WTC11 (cell line): ENCODE measurements at regions not wholly inside any gene's neighbourhood (a gene's known extent, or its start where the extent isn't known, plus 50 kb on each side); places are given as distances from the start of the nearest gene placed in this dataset.
"Not testable (repeated sequence)": the region's sequence is repeated elsewhere in the genome, so short reads cannot be mapped to it uniquely, and the experiment has no call there.

ENCODE experiments used
- ATAC-seq: fragments of 200-7000 bp; cut with Tn5 transposase; 2 replicates; pipeline ENCODE4 v1.10.0; 2021; ENCODE audit warnings: mild to moderate bottlenecking, moderate library complexity
- CTCF ChIA-PET: fragments of 300-600 bp; sonication (Branson Sonifier 250); formaldehyde crosslinking; loops from one replicate; lab custom pipeline; 2021; ENCODE audit warnings: antibody characterized with exemption; lab: Charles Lee
- POLR2A ChIA-PET: fragments of 350-600 bp; sonication (Branson Sonifier 250); formaldehyde crosslinking; loops from one replicate; lab custom pipeline; 2021; ENCODE audit warnings: antibody characterized with exemption; lab: Charles Lee
- DNase-seq: peaks from one replicate; pipeline ENCODE4 v3.0.0; 2021; ENCODE audit warnings: low spot score
- H3K27ac Mint-ChIP-seq: 2 replicates; pipeline ENCODE4 v1.8.0; 2021; ENCODE audit warnings: mixed read lengths
- H3K27me3 Mint-ChIP-seq: 2 replicates; pipeline ENCODE4 v1.8.0; 2021; ENCODE audit warnings: low read depth, mild to moderate bottlenecking, moderate library complexity, mixed read lengths
- H3K36me3 Mint-ChIP-seq: 2 replicates; pipeline ENCODE4 v1.8.0; 2021; ENCODE audit warnings: mixed read lengths
- H3K4me1 Mint-ChIP-seq: 2 replicates; pipeline ENCODE4 v1.8.0; 2022; ENCODE audit warnings: mixed read lengths
- H3K4me3 Mint-ChIP-seq: 2 replicates; pipeline ENCODE4 v1.8.0; 2021; ENCODE audit warnings: mild to moderate bottlenecking, moderate library complexity, mixed read lengths
- H3K9me3 Mint-ChIP-seq: 2 replicates; pipeline ENCODE4 v1.8.0; 2021; ENCODE audit warnings: mixed read lengths
- CBFB ChIP-seq: sonication (generic); formaldehyde crosslinking; IDR thresholded peaks from 2 replicates; pipeline ENCODE4 v1.8.1; 2022; ENCODE audit warnings: mild to moderate bottlenecking, low read depth, missing genetic modification reagents
- FOXP1 ChIP-seq: sonication (generic); formaldehyde crosslinking; IDR thresholded peaks from 2 replicates; pipeline ENCODE4 v1.8.0; 2022; ENCODE audit warnings: missing genetic modification reagents, mild to moderate bottlenecking, moderate library complexity, borderline replicate concordance
- NFE2L1 ChIP-seq: sonication (generic); formaldehyde crosslinking; IDR thresholded peaks from 2 replicates; pipeline ENCODE4 v1.8.1; 2023; ENCODE audit warnings: missing genetic modification reagents
- NR2C2 ChIP-seq: sonication (generic); formaldehyde crosslinking; IDR thresholded peaks from 2 replicates; pipeline ENCODE4 v1.8.0; 2022; ENCODE audit warnings: mild to moderate bottlenecking, missing genetic modification reagents
- SMAD4 ChIP-seq: sonication (generic); formaldehyde crosslinking; IDR thresholded peaks from 2 replicates; pipeline ENCODE4 v1.8.0; 2022; ENCODE audit warnings: mild to moderate bottlenecking, missing genetic modification reagents
- TCF7 ChIP-seq: sonication (generic); formaldehyde crosslinking; IDR thresholded peaks from 2 replicates; pipeline ENCODE4 v1.8.0; 2022; ENCODE audit warnings: mild to moderate bottlenecking, low read depth, missing genetic modification reagents, moderate library complexity
- ZNF138 ChIP-seq: sonication (generic); formaldehyde crosslinking; conservative IDR thresholded peaks from 2 replicates; pipeline ENCODE4 v1.8.1; 2022; ENCODE audit warnings: mild to moderate bottlenecking, moderate library complexity, missing genetic modification reagents
- ZNF232 ChIP-seq: sonication (generic); formaldehyde crosslinking; IDR thresholded peaks from 2 replicates; pipeline ENCODE4 v1.8.0; 2022; ENCODE audit warnings: mild to moderate bottlenecking, missing genetic modification reagents
- TF ChIP-seq, protein P1 (sequence below): sonication (generic); formaldehyde crosslinking; IDR thresholded peaks from 2 replicates; pipeline ENCODE4 v1.8.1; 2022; ENCODE audit warnings: missing genetic modification reagents, borderline replicate concordance
- TF ChIP-seq, protein P2 (sequence below): fragments of 250-450 bp; sonication (Bioruptor Pico); IDR thresholded peaks from 2 replicates; pipeline ENCODE4 v1.9.0; 2021; ENCODE audit warnings: mild to moderate bottlenecking

DNA sequence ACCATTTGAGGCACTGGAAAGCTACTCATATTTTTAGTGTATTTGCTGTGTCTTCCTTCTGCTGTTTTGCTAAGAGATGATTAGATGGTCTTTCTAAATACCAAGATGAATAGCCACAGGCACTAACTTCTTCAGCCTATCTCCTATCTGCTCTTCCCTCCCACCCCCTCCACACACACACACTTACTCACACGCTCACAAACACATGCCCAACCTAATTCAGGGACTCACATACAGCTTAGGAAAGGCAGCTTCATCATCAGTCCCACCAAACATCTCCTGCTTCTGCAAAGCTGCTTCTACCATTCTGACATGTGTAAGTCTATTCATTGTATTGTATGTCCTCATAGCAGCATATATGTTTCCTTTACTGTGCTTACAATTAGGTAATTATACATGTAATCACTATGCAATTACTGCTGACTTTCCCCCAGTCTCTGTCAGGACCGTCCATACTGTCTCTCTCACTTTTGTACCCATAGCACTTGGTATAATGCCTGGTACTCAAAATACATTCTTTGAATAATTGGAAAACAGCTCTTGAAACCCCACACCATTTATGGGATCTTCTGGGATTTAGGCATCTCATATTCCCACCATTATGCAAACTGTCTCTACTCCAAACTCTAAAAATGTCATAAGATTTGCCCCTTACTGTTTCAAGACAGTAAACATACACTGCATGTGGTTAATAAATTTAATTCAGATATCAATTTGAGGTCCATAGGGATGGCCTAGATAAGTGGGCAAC, 83.3 kb upstream of the HIF1A start (continued):
- TF ChIP-seq, protein P1, sequence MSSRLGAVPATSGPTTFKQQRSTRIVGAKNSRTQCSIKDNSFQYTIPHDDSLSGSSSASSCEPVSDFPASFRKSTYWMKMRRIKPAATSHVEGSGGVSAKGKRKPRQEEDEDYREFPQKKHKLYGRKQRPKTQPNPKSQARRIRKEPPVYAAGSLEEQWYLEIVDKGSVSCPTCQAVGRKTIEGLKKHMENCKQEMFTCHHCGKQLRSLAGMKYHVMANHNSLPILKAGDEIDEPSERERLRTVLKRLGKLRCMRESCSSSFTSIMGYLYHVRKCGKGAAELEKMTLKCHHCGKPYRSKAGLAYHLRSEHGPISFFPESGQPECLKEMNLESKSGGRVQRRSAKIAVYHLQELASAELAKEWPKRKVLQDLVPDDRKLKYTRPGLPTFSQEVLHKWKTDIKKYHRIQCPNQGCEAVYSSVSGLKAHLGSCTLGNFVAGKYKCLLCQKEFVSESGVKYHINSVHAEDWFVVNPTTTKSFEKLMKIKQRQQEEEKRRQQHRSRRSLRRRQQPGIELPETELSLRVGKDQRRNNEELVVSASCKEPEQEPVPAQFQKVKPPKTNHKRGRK (CRISPR knock-in tag): no peak
- TF ChIP-seq ZNF232: no peak
- TF ChIP-seq TCF7 (CRISPR knock-in tag): no peak
- no peak for TF ChIP-seq FOXP1 (CRISPR knock-in tag)
- TF ChIP-seq, protein P2, sequence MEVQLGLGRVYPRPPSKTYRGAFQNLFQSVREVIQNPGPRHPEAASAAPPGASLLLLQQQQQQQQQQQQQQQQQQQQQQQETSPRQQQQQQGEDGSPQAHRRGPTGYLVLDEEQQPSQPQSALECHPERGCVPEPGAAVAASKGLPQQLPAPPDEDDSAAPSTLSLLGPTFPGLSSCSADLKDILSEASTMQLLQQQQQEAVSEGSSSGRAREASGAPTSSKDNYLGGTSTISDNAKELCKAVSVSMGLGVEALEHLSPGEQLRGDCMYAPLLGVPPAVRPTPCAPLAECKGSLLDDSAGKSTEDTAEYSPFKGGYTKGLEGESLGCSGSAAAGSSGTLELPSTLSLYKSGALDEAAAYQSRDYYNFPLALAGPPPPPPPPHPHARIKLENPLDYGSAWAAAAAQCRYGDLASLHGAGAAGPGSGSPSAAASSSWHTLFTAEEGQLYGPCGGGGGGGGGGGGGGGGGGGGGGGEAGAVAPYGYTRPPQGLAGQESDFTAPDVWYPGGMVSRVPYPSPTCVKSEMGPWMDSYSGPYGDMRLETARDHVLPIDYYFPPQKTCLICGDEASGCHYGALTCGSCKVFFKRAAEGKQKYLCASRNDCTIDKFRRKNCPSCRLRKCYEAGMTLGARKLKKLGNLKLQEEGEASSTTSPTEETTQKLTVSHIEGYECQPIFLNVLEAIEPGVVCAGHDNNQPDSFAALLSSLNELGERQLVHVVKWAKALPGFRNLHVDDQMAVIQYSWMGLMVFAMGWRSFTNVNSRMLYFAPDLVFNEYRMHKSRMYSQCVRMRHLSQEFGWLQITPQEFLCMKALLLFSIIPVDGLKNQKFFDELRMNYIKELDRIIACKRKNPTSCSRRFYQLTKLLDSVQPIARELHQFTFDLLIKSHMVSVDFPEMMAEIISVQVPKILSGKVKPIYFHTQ (CRISPR knock-in tag): no peak
- TF ChIP-seq, all 79 proteins: peak for 0

DNA sequence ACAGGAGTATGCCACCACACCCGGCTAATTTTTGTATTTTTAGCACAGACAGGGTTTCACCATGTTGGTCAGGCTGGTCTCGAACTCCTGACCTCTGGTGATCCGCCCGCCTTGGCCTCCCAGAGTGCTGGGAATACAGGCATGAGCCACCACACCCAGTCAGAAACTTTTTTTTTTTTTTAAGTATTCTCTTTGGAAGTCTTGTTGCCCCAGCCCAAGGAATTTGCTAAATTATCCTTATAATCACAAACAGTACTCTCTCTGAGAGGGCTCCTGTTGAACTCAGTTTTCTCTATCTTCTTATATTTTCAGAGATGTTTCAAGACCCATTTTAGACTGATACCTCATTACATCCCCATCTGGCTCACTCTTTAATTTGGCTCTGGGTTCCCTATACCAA, 82.3 kb upstream of the HIF1A start:
- peaks cover 56% of the 10 kb centered on the region for H3K4me1 Mint-ChIP-seq
- H3K36me3 Mint-ChIP-seq, H3K27me3 Mint-ChIP-seq, CTCF ChIA-PET, ATAC-seq, H3K9me3 Mint-ChIP-seq, H3K4me3 Mint-ChIP-seq, DNase-seq, H3K27ac Mint-ChIP-seq: not testable (repeated sequence)
- POLR2A ChIA-PET: interaction anchor here (0.5 kb wide), 1 partner anchor 17 kb away, joined by 3 read pairs; no protein-coding TSS in a partner anchor

DNA sequence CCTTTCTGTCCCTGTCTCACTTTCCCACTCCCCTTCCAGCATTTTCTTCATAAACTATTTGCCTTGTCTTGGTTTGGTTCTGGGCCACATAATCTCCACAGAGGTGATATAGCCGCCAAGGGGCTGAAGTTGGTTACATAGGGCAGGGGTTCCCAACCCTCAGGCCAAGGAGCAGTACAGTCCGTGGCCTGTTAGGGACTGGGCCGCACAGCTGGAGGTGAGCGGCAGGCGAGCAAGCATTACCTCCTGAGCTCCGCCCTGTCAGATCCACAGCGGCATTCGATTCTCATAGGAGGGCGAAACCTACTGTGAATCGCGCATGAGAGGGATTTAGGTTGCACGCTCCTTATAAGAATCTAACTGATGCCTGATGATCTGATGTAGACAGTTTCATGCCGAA, 80.6 kb upstream of the HIF1A start:
- H3K4me1 Mint-ChIP-seq: peaks cover 39% of the 10 kb centered on the region
- no peaks in the 10 kb centered on the region for H3K27me3 Mint-ChIP-seq
- no peak for TF ChIP-seq SMAD4 (CRISPR knock-in tag)
- 0 out of 2 replicates have a peak, but pooled peaks have one; percentile 16 for TF ChIP-seq CBFB (CRISPR knock-in tag)
- TF ChIP-seq, all 79 proteins: peak for 1
- ChIA-PET POLR2A (no interaction called here), CTCF (no interaction called here)
- no peaks in the 10 kb centered on the region for H3K9me3 Mint-ChIP-seq
- peak overlapping the region; percentile 37; the same call in 1 of the 2 replicates for H3K27ac Mint-ChIP-seq
- peak; percentile 40 for ATAC-seq
- no peak overlapping the region for H3K4me3 Mint-ChIP-seq
- no peak for DNase-seq
- no peaks in the 10 kb centered on the region for H3K36me3 Mint-ChIP-seq

DNA sequence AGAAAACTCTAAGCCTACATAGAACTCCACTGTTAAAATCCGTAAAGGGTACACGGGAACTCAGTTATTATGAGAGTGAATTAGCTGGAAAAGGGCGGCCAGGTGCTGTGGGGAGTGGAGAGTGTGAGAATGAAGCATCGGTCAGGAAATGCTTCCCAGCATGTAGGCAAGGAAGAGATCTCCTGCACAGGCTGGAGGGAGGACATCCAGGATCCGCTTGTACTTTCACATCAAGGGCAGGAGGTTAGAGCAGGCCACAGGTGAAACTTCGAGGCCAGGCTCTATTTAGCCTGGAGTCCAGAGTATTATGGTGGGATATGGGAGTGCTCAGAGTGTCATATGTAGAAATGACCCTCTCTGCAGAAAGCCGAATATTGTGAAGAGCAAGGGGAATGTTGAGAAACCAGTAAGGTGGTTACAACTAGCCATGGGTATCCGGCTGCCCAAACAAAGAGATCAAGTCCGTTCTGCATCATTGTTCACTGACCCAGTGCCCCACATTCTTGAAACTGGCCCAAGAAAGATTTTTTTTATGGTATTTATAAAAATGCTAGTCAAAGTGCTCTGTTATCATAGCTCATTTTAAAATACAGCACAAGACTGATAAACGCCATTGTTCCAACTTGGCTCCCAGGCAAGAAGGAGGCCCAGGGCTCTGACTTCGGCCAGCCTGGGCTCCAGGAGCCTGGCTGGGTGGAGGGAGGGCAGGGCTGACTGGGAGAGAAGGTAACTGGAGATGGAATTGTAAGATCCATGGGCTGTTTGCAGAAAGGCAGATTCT, 79.4 kb upstream of the HIF1A start:
- TF ChIP-seq NFE2L1 (CRISPR knock-in tag): no peak
- TF ChIP-seq ZNF138 (CRISPR knock-in tag): no peak
- TF ChIP-seq NR2C2 (CRISPR knock-in tag): no peak
- TF ChIP-seq, all 79 proteins: peak for 0
- CTCF ChIA-PET: no interaction called here
- ATAC-seq: peak; percentile 43
- POLR2A ChIA-PET: no interaction called here
- H3K36me3 Mint-ChIP-seq: no peaks in the 10 kb centered on the region
- H3K27ac Mint-ChIP-seq: no peak overlapping the region; the same call in 1 of the 2 replicates
- H3K27me3 Mint-ChIP-seq: no peaks in the 10 kb centered on the region
- no peak for DNase-seq
- no peak overlapping the region for H3K4me3 Mint-ChIP-seq
- H3K4me1 Mint-ChIP-seq: peaks cover 36% of the 10 kb centered on the region
- H3K9me3 Mint-ChIP-seq: no peaks in the 10 kb centered on the region
